ENCODE measurements at regions not wholly inside any gene's neighbourhood (a gene's known extent, or its start where the extent isn't known, plus 50 kb on each side); places are given as distances from the start of the nearest gene placed in this dataset.

GRCh38 chr1:56390934-56391731, 188.2 kb downstream of the PLPP3 start:
- H3K27ac ChIP-seq: no peak overlapping the region
- no peak for TF ChIP-seq CTCF (IDR thresholded peaks at IDR 0.05; ENCODE audit: low read depth, low read length, missing control alignments)
- no peaks in the 10 kb centered on the region for H3K27me3 ChIP-seq (replicated peaks)
- in situ Hi-C loops (cut with HindIII; ENCODE audit: low pct_ligation_motif_present, low sequenced_read_pairs): no loop called here
- H3K36me3 ChIP-seq (replicated peaks): no peaks in the 10 kb centered on the region
- no peak overlapping the region for H3K4me3 ChIP-seq (ENCODE audit: low read depth, low read length)
- DNase-seq: no peak

GRCh38 chr1:56390232-56390867, 189.0 kb downstream of the PLPP3 start:
- no peak for TF ChIP-seq CTCF (IDR thresholded peaks at IDR 0.05; ENCODE audit: low read depth, low read length, missing control alignments)
- no peak for DNase-seq
- H3K4me3 ChIP-seq (ENCODE audit: low read depth, low read length): no peak overlapping the region
- H3K36me3 ChIP-seq (replicated peaks): no peaks in the 10 kb centered on the region
- in situ Hi-C loops (cut with HindIII; ENCODE audit: low pct_ligation_motif_present, low sequenced_read_pairs): no loop called here
- H3K27me3 ChIP-seq (replicated peaks): no peaks in the 10 kb centered on the region
- H3K27ac ChIP-seq: no peak overlapping the region

- in situ Hi-C loops (cut with HindIII; ENCODE audit: low pct_ligation_motif_present, low sequenced_read_pairs): no loop called here
- Histone ChIP-seq H3K36me3 (replicated peaks) (no peaks in the 10 kb centered on the region), H3K4me3 (ENCODE audit: low read depth, low read length) (no peak overlapping the region), H3K27me3 (replicated peaks) (no peaks in the 10 kb centered on the region), H3K27ac (no peak overlapping the region)
- TF ChIP-seq CTCF (IDR thresholded peaks at IDR 0.05; ENCODE audit: low read depth, low read length, missing control alignments): no peak
- DNase-seq: no peak
Observed at GRCh38 chr1:56389813-56390212, 189.6 kb downstream of the PLPP3 start.

GRCh38 chr1:56387071-56387740, 192.2 kb downstream of the PLPP3 start:
- no peaks in the 10 kb centered on the region for H3K36me3 ChIP-seq (replicated peaks)
- H3K27me3 ChIP-seq (replicated peaks): no peaks in the 10 kb centered on the region
- no peak overlapping the region for H3K27ac ChIP-seq
- no peak overlapping the region for H3K4me3 ChIP-seq (ENCODE audit: low read depth, low read length)
- no peak for TF ChIP-seq CTCF (IDR thresholded peaks at IDR 0.05; ENCODE audit: low read depth, low read length, missing control alignments)
- DNase-seq: no peak
- in situ Hi-C loops (cut with HindIII; ENCODE audit: low pct_ligation_motif_present, low sequenced_read_pairs): no loop called here

- in situ Hi-C loops (cut with HindIII; ENCODE audit: low pct_ligation_motif_present, low sequenced_read_pairs): no loop called here
- TF ChIP-seq CTCF (IDR thresholded peaks at IDR 0.05; ENCODE audit: low read depth, low read length, missing control alignments): no peak
- Histone ChIP-seq H3K4me3 (ENCODE audit: low read depth, low read length) (no peak overlapping the region), H3K27ac (no peak overlapping the region), H3K36me3 (replicated peaks) (no peaks in the 10 kb centered on the region), H3K27me3 (replicated peaks) (no peaks in the 10 kb centered on the region)
- no peak for DNase-seq
Observed at GRCh38 chr1:56385314-56385713, 194.0 kb downstream of the PLPP3 start.
